Erythroblast (primary cell): ENCODE measurements at regions not wholly inside any gene's neighbourhood (a gene's known extent, or its start where the extent isn't known, plus 50 kb on each side); places are given as distances from the start of the nearest gene placed in this dataset.

Experiments
- GATA1 ChIP-seq: IDR thresholded peaks from 2 replicates; pipeline ENCODE4 v1.6.1; 2011; ENCODE audit warnings: low read depth, mild to moderate bottlenecking, control low read depth, low read length, moderate library complexity
- POLR2A ChIP-seq: IDR thresholded peaks from 2 replicates; pipeline ENCODE4 v1.6.1; 2011; ENCODE audit warnings: mild to moderate bottlenecking, low read length

- no peak for TF ChIP-seq POLR2A
- no peak for TF ChIP-seq GATA1
Observed at GRCh38 chr17:73746314-73747073, 102.2 kb upstream of the SDK2 start.
